H1 (cell line): ENCODE measurements at regions not wholly inside any gene's neighbourhood (a gene's known extent, or its start where the extent isn't known, plus 50 kb on each side); places are given as distances from the start of the nearest gene placed in this dataset.
A peak's percentile ranks its signal among the peaks of the same experiment; 100 is the strongest.

Source experiments
- CTCF ChIA-PET: fragments of 300-600 bp; sonication (Branson Sonifier 250); formaldehyde crosslinking; loops from one replicate; lab custom pipeline; 2021; ENCODE audit not compliant: partially characterized antibody; lab: Charles Lee
- POLR2A ChIA-PET: fragments of 300-600 bp; sonication (Branson Sonifier 250); formaldehyde crosslinking; loops from one replicate; lab custom pipeline; 2021; ENCODE audit warnings: inconsistent platforms; ENCODE audit not compliant: partially characterized antibody; lab: Charles Lee
- DNase-seq, 2 experiments: peaks; one replicate each; pipeline versions ENCODE4 v3.0.0 to v3.0.0-alpha.2; 2010 to 2022; ENCODE audit warnings: low spot score in 2 of 2, low read depth in 1 of 2, mixed read lengths in 1 of 2
- FAIRE-seq: peaks from 2 replicates; lab custom pipeline; 2011; peaks lifted over from hg19 to GRCh38; lab: Jason Lieb, UNC
- H2AFZ ChIP-seq: 2 replicates; pipeline ENCODE4 v1.8.1; 2012; ENCODE audit warnings: low read length, inconsistent platforms
- H2AK5ac ChIP-seq: 2 replicates; pipeline ENCODE4 v1.6.1; 2013; ENCODE audit warnings: low read depth, low read length
- H2BK120ac ChIP-seq: replicated peaks from 2 replicates; pipeline ENCODE3; 2013; ENCODE audit warnings: low read depth, low read length, inconsistent platforms
- H2BK12ac ChIP-seq: 2 replicates; pipeline ENCODE4 v1.6.1; 2013; ENCODE audit warnings: low read depth, low read length
- H2BK15ac ChIP-seq: 2 replicates; pipeline ENCODE4 v1.6.1; 2013; ENCODE audit warnings: low read length
- H2BK20ac ChIP-seq: 2 replicates; pipeline ENCODE4 v1.6.1; 2013; ENCODE audit warnings: low read length
- H2BK5ac ChIP-seq: 2 replicates; pipeline ENCODE4 v1.6.1; 2013; ENCODE audit warnings: low read depth, low read length
- H3K14ac ChIP-seq: 2 replicates; pipeline ENCODE4 v1.6.1; 2013; ENCODE audit warnings: inconsistent platforms; ENCODE audit not compliant: insufficient read length
- H3K18ac ChIP-seq: 2 replicates; pipeline ENCODE4 v1.6.1; 2013; ENCODE audit warnings: low read length; ENCODE audit errors: extremely low read depth
- H3K23ac ChIP-seq: 2 replicates; pipeline ENCODE4 v1.6.1; 2013; ENCODE audit warnings: inconsistent platforms; ENCODE audit not compliant: insufficient read length
- H3K23me2 ChIP-seq: 2 replicates; pipeline ENCODE4 v1.6.1; 2013; ENCODE audit warnings: low read depth, low read length
- H3K27ac ChIP-seq: 2 replicates; pipeline ENCODE4 v1.6.1; 2011; ENCODE audit warnings: low read depth, low read length, inconsistent platforms
- H3K27me3 ChIP-seq, 4 experiments: replicated peaks in 1 of 4; 1 replicate in 1 of 4; 2 replicates in 3 of 4; pipeline versions ENCODE4 v1.6.1 to v1.8.1; 2011 to 2013; ENCODE audit warnings: low read length in 3 of 4, mild to moderate bottlenecking in 3 of 4, inconsistent platforms in 2 of 4, mixed read lengths in 2 of 4, moderate library complexity in 1 of 4; ENCODE audit not compliant: control insufficient read depth in 3 of 4, insufficient read depth in 3 of 4; ENCODE audit errors: extremely low read depth in 1 of 4
- H3K36me3 ChIP-seq, 4 experiments: 2 replicates each; pipeline versions ENCODE4 v1.6.1 to v1.8.1; 2011 to 2013; ENCODE audit warnings: mild to moderate bottlenecking in 4 of 4, low read length in 3 of 4, moderate library complexity in 2 of 4, control low read depth in 1 of 4, inconsistent platforms in 1 of 4; ENCODE audit not compliant: insufficient read depth in 4 of 4, control insufficient read depth in 2 of 4
- H3K4ac ChIP-seq: replicated peaks from 2 replicates; pipeline ENCODE3; 2013; ENCODE audit warnings: low read length, low read depth, mixed read lengths, inconsistent platforms; ENCODE audit not compliant: insufficient read length
- H3K4me1 ChIP-seq, 4 experiments: replicated peaks in 1 of 4; 1 replicate in 1 of 4; 2 replicates in 3 of 4; pipeline versions ENCODE4 v1.6.1 to v1.8.1; 2011 to 2013; ENCODE audit warnings: low read length in 3 of 4, inconsistent platforms in 2 of 4, mixed read lengths in 1 of 4; ENCODE audit not compliant: insufficient read depth in 4 of 4, control insufficient read depth in 3 of 4
- H3K4me2 ChIP-seq, 2 experiments: 2 replicates each; pipeline versions ENCODE4 v1.6.1 to v1.8.1; 2011 to 2013; ENCODE audit warnings: low read depth in 2 of 2, low read length in 2 of 2, control low read depth in 1 of 2, inconsistent platforms in 1 of 2, mild to moderate bottlenecking in 1 of 2; ENCODE audit not compliant: insufficient read depth in 1 of 2
- H3K4me3 ChIP-seq, 4 experiments: fragments of 200-600, 300-600 bp in 1 of 4; sonication (generic), shearing (Covaris generic), sonication (Bioruptor Twin) in 1 of 4; 2 replicates each; pipeline versions ENCODE4 v1.5.1 to v1.8.1; 2011 to 2016; ENCODE audit warnings: low read length in 4 of 4, low read depth in 3 of 4, control low read depth in 2 of 4, inconsistent platforms in 2 of 4, mild to moderate bottlenecking in 2 of 4, mixed read lengths in 1 of 4, moderate library complexity in 1 of 4; ENCODE audit not compliant: insufficient read depth in 2 of 4; ENCODE audit errors: extremely low read depth in 1 of 4
- H3K56ac ChIP-seq: replicated peaks from 2 replicates; pipeline ENCODE3; 2013; ENCODE audit warnings: low read depth, mild to moderate bottlenecking, mixed read lengths, low read length, inconsistent platforms; ENCODE audit not compliant: insufficient read length
- H3K79me1 ChIP-seq: 2 replicates; pipeline ENCODE4 v1.6.1; 2013; ENCODE audit warnings: low read depth, low read length, control low read depth
- H3K79me2 ChIP-seq, 2 experiments: 2 replicates each; pipeline versions ENCODE4 v1.6.1 to v1.8.1; 2012 to 2013; ENCODE audit warnings: low read length in 2 of 2, mild to moderate bottlenecking in 2 of 2, inconsistent platforms in 1 of 2; ENCODE audit not compliant: insufficient read depth in 2 of 2, control insufficient read depth in 1 of 2
- H3K9ac ChIP-seq, 4 experiments: replicated peaks in 1 of 4; 1 replicate in 1 of 4; 2 replicates in 3 of 4; pipeline versions ENCODE4 v1.6.1 to v1.8.1; 2011 to 2013; ENCODE audit warnings: low read depth in 3 of 4, low read length in 3 of 4, control low read depth in 2 of 4, mild to moderate bottlenecking in 2 of 4, moderate library complexity in 2 of 4, inconsistent platforms in 1 of 4; ENCODE audit errors: extremely low read depth in 1 of 4
- H3K9me3 ChIP-seq, 2 experiments: 2 replicates each; pipeline versions ENCODE4 v1.6.1 to v1.8.1; 2012 to 2013; ENCODE audit warnings: mild to moderate bottlenecking in 2 of 2, moderate library complexity in 2 of 2, control low read depth in 1 of 2, inconsistent platforms in 1 of 2, low read depth in 1 of 2, low read length in 1 of 2, mixed read lengths in 1 of 2; ENCODE audit not compliant: insufficient read depth in 2 of 2
- H4K20me1 ChIP-seq, 2 experiments: replicated peaks in 1 of 2; 2 replicates each; pipeline versions ENCODE3 to v1.8.1; 2011 to 2013; ENCODE audit warnings: inconsistent platforms in 2 of 2, low read length in 2 of 2, mild to moderate bottlenecking in 1 of 2; ENCODE audit not compliant: insufficient read depth in 2 of 2, control insufficient read depth in 1 of 2
- H4K5ac ChIP-seq: 2 replicates; pipeline ENCODE4 v1.6.1; 2013; ENCODE audit warnings: low read length, low read depth, mixed read lengths, inconsistent platforms; ENCODE audit not compliant: insufficient read length
- H4K8ac ChIP-seq: 2 replicates; pipeline ENCODE4 v1.8.0; 2013; ENCODE audit warnings: mild to moderate bottlenecking, moderate library complexity, low read length, inconsistent platforms; ENCODE audit not compliant: insufficient read depth; ENCODE audit errors: extremely low read depth
- H4K91ac ChIP-seq: replicated peaks from 2 replicates; pipeline ENCODE3; 2013; ENCODE audit warnings: low read length, mixed read lengths, inconsistent platforms; ENCODE audit not compliant: insufficient read length
- CTBP2 ChIP-seq: IDR thresholded peaks from 2 replicates; pipeline ENCODE4 v1.7.0; 2011; ENCODE audit warnings: borderline replicate concordance, mild to moderate bottlenecking, moderate library complexity, mixed read lengths, low read length; ENCODE audit not compliant: insufficient read depth, insufficient read length
- JUN ChIP-seq: IDR thresholded peaks from 2 replicates; pipeline ENCODE4 v1.6.1; 2011; ENCODE audit warnings: low read depth, mild to moderate bottlenecking, improper control_type of control experiment, low read length
- SIRT6 ChIP-seq: IDR thresholded peaks from one replicate; pipeline ENCODE4 v1.7.1; 2012; ENCODE audit warnings: low read length, inconsistent platforms
- SIX5 ChIP-seq: IDR thresholded peaks from 2 replicates; pipeline ENCODE4 v1.6.1; 2011; ENCODE audit warnings: mild to moderate bottlenecking, low read depth, low read length
- TCF12 ChIP-seq: IDR thresholded peaks from 2 replicates; pipeline ENCODE4 v1.6.1; 2011; ENCODE audit warnings: low read depth, mild to moderate bottlenecking, low read length
- USF2 ChIP-seq: IDR thresholded peaks from 2 replicates; pipeline ENCODE4 v1.6.1; 2011; ENCODE audit warnings: low read length, improper control_type of control experiment
- WGBS, 2 experiments: shearing (Covaris generic) in 1 of 2; methylation state at CpG; one replicate each; pipeline versions ENCODE4 v1.1.6 to v1.1.7; 2013 to 2015; ENCODE audit warnings: low lambda C conversion rate in 2 of 2, mixed read lengths in 2 of 2, inconsistent platforms in 1 of 2, low coverage in 1 of 2, missing lambda C conversion rate in 1 of 2; ENCODE audit not compliant: insufficient replicate concordance in 2 of 2, insufficient coverage in 1 of 2, insufficient read length in 1 of 2; ENCODE audit errors: extremely low coverage in 1 of 2, missing lambda C conversion rate in 1 of 2; 5-methylcytosine and 5-hydroxymethylcytosine counted together

DNA sequence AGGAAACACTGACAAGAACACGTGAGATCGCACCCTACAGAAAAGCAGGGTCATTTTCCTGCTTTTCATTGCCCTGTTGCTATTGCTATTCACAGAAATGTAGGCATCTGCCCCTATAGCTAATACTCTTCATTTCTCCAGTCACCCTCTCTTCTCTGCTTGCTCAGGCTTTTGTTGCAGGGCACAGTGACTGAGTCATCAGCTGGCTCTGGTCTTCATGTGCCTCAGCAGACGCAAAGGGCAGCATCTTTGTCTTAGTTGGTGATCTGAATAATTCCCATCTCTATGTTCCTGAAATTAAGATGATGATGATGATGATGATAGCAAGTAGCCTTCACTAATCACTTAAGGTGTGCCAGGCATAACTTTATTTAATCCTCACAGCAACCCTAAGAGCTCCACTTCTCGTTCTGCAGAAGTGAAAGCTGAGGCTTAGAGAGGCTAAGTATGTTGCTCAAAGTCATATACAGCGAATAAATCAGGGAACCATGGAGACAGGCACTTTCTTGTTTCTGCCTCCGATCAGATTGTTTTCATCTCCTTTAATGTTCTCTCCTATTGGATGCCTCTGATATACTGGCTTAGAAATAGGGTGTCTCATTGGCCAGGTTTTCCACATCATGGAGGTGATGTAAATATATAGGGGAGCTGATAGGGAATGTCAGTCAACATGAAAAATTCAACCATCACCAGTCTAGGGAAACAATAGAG lies 133.0 kb upstream of the STK32A start:
- no peaks in the 10 kb centered on the region for H3K79me1 ChIP-seq
- no peak for DNase-seq
- no peak overlapping the region for H3K56ac ChIP-seq
- H2AFZ ChIP-seq, result no peak overlapping the region
- H2BK5ac ChIP-seq, result no peak overlapping the region
- no peak overlapping the region for H4K8ac ChIP-seq
- no peak overlapping the region for H3K18ac ChIP-seq
- H3K27me3 ChIP-seq, result no peaks in the 10 kb centered on the region
- H3K4me3 ChIP-seq, result no peak overlapping the region
- H2BK20ac ChIP-seq, result no peak overlapping the region
- H4K20me1 ChIP-seq, result no peaks in the 10 kb centered on the region
- no peak overlapping the region for H3K27ac ChIP-seq
- no peak overlapping the region for H3K14ac ChIP-seq
- H4K91ac ChIP-seq, result no peak overlapping the region
- H3K4me2 ChIP-seq, result no peak overlapping the region
- H3K4me1 ChIP-seq, result peaks cover 0 to 3% (median 0%) of the 10 kb centered on the region in 4 experiments; a peak in 3 of 7 replicates
- no peak for FAIRE-seq
- H2BK12ac ChIP-seq, result no peak overlapping the region
- no peaks in the 10 kb centered on the region for H3K79me2 ChIP-seq
- no peak overlapping the region for H3K4ac ChIP-seq
- H2AK5ac ChIP-seq, result no peak overlapping the region
- H2BK15ac ChIP-seq, result no peak overlapping the region
- no peaks in the 10 kb centered on the region for H3K36me3 ChIP-seq
- WGBS, 2 experiments, result 83% methylated on average over 6 of the region's 6 CpGs; no CpG with 5 or more reads in 1 of the 2 experiments
- no peaks in the 10 kb centered on the region for H3K9me3 ChIP-seq
- peak overlapping the region in 1 of 4 experiments; percentile 13; a peak in 1 of 7 replicates for H3K9ac ChIP-seq
- POLR2A ChIA-PET, result no interaction called here
- H3K23ac ChIP-seq, result no peak overlapping the region
- H4K5ac ChIP-seq, result no peak overlapping the region
- CTCF ChIA-PET, result interaction anchor here (0.6 to 2.6 kb wide), 2 partner anchors 87 to 546 kb away, joined by 4 to 8 read pairs; no protein-coding TSS in a partner anchor
- no peak overlapping the region for H2BK120ac ChIP-seq
- no peaks in the 10 kb centered on the region for H3K23me2 ChIP-seq
- no peak for TF ChIP-seq TCF12
- TF ChIP-seq SIX5, result no peak
- TF ChIP-seq SIRT6, result no peak
- TF ChIP-seq CTBP2, result no peak
- TF ChIP-seq USF2, result no peak
- TF ChIP-seq JUN, result no peak
